ENCODE measurements at regions not wholly inside any gene's neighbourhood (a gene's known extent, or its start where the extent isn't known, plus 50 kb on each side); places are given as distances from the start of the nearest gene placed in this dataset.

DNA sequence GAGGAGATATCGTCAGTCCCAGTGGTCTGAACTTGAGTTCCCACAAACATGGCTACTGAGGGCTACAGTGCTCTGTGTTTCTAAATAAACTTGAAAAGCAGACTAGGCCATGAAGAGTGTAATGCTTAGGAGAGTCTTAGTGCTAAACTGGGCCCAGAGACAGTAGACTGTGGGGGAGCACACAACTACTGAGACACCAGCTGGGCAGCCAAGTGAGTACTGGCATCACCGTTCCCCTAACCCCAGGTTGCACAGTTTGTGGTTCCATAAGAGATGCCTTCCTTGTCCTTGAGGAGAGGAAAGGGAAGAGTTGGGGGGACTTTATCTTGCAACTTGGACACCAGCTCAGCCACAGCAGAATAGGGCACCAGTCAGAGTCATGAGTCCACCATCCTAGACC, 172.1 kb upstream of the DMRTA1 start:
- in situ Hi-C loops (cut with MboI; ENCODE audit: low sequenced_read_pairs) = no loop called here

DNA sequence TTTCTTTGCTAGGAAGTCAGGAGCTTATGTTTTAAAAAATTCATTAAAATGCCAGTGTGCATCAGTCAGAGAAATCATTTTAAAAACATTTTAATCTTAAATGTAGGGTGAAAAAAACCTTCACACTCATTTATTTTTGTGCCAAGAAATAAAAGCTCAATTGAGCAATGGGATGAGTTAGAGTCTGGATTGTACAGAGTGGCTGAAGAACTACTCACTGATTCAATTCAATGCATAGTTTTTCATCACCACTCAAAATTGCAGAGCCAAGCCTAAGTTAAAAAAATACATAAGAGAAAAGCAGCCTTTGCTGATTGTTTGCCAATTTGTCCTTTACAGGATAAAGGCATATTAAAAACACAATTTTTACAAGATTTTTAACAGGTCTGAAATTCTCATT, 168.2 kb upstream of the DMRTA1 start:
- in situ Hi-C loops (cut with MboI; ENCODE audit: low sequenced_read_pairs) = no loop called here

DNA sequence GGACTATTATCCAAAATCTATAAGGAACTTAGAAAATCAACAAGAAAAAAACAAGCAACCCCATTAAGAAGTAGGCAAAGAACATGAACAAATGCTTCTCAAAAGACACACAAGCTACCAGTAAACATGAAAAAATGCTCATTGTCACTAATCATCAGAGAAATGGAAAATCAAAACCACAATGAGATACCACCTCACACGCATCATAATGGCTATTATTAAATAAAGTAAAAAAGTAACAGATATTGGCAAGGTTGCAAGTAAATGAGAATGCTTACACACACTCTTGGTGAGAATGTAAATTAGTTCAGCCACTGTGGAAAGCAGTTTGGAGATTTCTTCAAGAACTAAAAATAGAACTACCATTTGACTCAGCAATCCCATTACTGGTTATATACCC, 167.0 kb upstream of the DMRTA1 start:
- in situ Hi-C loops (cut with MboI; ENCODE audit: low sequenced_read_pairs) = no loop called here

DNA sequence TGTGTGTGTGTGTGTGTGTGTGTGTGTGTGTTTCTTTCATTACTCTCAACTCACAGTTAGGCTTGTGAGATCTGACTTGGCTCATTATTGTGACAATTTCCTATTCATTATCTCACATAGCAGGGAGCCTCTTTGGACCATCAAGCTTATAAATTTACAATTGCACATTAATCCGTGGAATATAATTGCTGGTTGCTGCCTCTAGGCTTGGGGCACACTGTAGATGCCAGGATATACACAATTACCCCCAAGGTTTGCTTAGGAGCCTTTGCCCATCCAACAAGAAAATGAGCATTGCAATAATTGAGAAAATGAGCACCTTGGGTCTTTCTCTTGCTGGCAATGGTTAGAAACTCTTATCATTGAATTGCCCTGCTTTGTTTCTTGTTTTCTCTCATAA, 161.6 kb upstream of the DMRTA1 start:
- in situ Hi-C loops (cut with MboI; ENCODE audit: low sequenced_read_pairs) = no loop called here

DNA sequence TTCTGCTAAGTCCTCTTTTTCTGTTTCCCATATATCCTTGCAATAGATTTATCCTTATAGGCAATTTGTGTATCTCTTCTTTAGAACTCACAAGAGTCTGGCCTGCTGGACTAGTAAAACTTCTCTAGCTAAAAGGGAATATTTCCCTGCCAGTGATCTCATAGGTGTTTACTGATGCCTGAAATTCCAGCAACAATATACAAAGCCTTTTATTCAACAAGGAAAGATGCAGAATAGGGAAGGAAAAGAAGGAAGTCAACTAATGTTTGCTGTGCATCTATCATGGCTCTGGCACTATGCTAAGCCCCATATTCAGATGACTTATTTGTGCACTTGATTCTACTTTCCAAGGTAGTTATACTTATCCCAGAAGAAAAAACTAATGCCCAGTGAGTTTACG, 160.0 kb upstream of the DMRTA1 start:
- in situ Hi-C loops (cut with MboI; ENCODE audit: low sequenced_read_pairs) = no loop called here

DNA sequence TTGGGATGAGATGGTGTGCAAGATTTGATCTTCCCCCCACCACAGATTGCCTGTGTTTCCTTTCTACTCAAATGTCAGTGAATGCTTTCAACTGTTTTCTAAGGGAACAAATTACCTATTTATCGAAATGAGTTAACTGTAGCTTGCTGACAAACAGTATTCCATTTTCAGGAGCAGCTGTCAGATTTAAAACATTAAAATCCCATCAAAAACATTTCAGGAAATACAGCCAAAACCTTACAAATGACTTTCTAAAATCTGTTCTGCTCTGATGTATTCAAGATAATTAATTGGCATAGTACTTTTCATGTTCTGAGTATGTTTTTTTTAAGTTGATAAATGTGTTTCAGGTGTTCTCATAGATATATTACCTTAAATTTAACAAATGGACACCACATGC, 158.0 kb upstream of the DMRTA1 start:
- in situ Hi-C loops (cut with MboI; ENCODE audit: low sequenced_read_pairs) = no loop called here

DNA sequence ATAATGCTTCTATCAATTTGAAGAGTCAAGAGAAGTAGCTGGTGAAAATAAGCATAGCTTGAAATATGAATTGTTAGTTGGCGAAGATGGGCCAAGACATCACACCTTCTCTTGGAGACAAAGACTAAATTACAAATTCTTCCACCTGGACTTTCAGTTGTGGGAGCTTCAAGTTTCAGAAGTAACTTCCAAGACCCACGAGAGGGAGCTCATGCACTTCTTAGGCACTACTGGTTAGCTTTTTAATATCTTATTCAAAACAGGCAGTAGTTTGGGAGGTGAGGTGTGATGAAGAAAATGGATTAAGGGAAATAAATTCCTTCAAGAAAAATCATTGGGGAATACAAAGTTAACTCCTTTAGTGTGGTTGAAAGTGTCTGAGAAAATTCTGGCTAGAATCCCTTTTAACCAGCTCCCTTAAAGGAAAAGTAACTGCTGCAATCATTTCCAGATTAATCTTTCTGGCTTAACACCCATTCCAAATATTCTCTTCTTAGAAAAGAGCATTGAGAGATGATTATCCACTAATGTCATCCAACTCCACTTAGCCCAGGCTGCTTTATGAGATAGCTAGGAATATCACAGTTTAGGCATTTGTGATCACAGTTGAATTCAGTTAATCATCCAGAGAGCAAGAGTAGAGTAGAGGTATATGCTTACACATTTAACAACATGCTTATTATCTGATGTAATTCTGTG, 139.5 kb upstream of the DMRTA1 start:
- in situ Hi-C loops (cut with MboI; ENCODE audit: low sequenced_read_pairs) = no loop called here

DNA sequence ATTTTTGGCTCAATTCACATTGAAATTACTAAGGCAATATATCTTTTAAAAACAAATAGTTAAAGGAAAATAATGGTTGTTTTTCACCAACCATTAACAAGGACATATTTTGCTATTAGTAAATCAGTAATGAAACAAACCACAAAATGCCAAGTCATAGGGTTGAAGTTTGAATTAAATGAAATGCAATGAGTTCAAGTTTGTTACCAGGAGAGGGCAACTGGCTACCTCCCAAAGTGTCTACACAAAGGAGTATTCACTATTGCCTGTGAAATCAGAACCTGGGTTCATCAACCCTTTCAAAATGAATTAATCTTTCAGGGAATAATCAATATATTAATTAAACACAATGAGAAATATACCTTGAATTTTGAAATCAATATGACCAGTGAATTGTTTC, 138.4 kb upstream of the DMRTA1 start:
- in situ Hi-C loops (cut with MboI; ENCODE audit: low sequenced_read_pairs) = no loop called here

DNA sequence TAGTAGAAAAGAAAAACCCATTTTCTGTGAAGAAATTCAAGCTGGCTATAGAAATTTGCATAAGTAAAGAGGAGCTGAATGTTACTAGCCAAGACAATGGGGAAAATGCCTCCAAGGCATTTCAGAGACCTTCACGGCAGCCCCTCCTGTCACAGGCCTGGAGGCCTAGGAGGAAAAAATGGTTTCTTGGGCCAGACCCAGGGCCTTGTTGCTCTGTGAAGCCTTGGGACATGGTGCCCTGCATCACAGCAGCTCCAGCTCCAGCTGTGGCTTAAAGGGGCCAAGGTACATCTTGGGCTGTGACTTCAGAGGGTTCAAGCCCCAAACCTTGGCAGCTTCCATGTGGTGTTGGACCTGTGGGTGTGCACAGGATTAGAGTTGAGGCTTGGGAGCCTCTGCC, 130.0 kb upstream of the DMRTA1 start:
- in situ Hi-C loops (cut with MboI; ENCODE audit: low sequenced_read_pairs) = no loop called here

DNA sequence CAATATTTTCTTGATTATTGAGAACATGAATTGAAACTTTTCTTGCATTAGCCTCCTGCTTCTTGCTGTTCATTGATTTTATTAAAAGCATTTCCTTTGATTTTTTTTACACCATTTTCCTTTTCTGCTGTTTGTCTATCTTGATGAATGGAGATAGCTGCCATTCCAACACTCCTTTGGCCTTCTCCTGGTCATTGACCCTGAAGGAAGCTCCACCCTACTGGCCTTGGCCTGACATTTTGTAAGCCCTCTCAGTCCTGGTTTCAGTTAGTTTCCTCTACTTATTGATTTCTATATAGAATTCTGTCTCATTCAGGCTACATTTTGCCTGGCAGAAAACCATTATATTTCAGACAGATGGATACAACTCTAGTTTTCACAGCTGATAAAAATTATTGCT, 115.1 kb upstream of the DMRTA1 start:
- in situ Hi-C loops (cut with MboI; ENCODE audit: low sequenced_read_pairs) = no loop called here

DNA sequence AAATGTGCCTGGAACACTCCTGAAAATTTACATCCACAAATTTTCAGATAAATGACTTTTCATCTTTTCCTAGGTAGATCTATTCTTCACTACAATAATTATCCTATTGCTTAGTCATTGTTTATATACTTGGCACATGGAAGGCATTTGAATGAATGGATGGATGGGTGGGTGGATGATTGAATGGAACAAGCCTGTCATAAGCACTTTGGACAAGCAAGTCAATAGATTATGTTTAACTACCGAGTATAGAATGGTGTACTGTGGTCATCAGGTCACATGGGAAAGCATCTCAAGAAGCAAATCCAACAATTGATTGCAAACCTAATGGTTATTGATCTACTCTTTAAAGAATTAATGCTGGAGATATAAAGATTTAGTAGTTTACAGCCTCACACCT, 114.4 kb upstream of the DMRTA1 start:
- in situ Hi-C loops (cut with MboI; ENCODE audit: low sequenced_read_pairs) = no loop called here

DNA sequence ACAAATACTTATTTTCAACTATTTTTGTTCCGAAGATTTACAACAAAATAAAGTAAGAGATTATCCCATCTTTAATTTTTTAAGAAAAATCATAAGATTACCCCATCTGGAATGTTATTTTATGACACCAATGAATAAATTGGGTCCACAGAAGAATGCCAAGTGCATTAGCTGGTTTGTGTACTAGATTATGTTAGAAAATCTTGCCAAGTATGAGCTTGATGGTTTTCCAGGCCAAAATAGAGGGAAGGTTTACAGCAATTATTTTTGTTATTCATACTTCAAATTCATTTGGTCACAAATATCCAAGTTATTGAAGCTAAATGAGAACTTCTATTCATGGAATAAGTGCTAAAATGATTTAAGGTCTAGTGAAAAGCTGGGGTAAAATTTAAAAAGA, 109.4 kb upstream of the DMRTA1 start:
- in situ Hi-C loops (cut with MboI; ENCODE audit: low sequenced_read_pairs) = no loop called here

DNA sequence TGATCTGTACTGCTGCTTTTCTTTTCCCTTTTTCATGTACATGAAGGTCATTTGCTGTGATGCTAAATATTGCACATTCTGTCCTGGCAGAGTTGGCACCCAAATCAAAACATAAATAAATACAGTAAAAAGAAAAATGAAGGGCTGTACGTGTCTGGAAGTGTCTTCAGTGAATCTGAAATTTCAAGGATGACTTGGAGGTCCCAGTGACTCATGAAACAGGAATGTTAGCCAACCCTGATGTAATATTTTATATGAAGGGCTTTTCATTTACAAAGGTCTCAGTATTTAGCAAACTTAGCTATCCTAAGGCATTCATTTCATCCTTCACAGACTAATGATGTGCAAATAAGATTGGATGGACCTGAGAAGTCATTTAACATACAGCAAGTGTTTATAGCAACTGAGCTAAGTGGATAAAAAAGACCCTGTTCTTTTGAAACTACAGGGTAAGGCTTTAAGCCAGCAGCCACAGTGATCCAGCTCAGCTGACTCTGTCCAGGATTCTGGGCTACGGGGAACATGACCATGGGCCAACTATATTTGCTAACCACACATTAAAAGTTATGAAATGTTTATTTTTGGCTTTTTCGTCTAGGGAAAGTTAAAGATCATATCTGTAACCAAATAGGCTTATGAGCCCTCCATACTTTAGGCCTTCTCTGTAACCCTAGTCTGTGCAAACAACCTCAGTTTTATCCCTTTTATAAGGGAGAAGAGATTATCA, 104.0 kb upstream of the DMRTA1 start:
- in situ Hi-C loops (cut with MboI; ENCODE audit: low sequenced_read_pairs) = no loop called here

DNA sequence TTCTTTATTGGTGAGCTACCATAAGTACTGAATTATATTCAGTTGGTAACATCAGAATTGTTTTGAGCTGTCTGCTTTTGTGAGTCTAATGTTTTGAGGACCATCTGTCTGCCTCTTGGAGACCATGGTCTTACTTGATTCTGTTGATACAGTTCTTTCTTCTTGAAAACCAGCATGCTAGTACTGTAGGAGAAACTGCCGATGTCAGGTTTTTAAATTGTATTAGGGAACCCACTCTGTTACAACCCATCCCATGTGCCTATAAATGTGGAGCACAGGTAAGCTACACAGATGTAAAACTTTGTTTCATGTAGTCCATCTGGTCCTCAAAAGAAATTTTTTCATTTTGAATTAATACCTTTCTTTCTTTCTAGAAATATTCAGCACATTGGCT, 103.4 kb upstream of the DMRTA1 start:
- in situ Hi-C loops (cut with MboI; ENCODE audit: low sequenced_read_pairs) = no loop called here

DNA sequence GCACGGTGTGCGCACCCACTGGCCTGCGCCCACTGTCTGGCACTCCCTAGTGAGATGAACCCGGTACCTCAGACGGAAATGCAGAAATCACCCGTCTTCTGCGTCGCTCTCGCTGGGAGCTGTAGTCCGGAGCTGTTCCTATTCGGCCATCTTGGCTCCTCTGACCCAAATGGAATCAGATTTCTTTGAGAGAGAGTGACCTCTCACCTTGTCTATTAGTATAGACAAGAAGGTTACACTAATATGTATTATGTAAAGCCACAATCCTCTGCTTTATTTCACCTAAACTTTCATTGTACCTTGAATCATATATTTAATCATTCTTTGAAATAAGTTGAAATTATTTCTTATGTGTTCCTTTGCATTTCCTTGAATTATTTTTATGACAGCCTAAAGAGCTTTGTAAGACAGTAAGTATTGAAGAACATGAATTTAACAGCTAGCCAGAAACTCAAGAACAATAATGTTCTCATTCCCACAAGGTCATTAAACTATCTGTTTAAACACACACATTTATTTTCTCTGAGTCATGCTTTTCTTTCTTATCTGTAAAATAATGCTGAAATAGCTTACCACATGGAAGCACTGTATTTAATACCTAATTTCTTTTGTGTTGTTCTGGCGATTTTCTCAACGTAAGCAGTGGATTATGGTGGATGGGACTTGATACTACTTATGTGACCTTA, 91.8 kb upstream of the DMRTA1 start:
- in situ Hi-C loops (cut with MboI; ENCODE audit: low sequenced_read_pairs) = no loop called here

DNA sequence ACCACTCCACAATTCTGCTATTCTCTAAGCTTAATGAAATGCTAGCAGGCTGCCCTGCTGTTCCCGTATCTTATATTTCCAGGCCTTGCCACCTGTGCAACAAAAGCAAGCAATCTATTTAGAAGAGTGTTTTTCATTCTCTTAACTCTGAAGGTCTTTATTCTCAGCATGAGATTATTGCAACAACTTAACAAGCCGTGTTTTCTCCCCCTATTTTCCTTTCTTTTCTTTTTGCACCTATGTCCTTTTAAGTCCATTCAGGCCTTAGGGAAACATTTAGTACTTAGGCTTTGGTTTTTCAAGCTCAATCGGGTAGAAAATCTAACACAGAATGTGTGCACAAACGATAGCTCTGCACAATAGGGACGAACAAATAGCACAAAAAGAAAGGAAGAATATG, 89.6 kb upstream of the DMRTA1 start:
- in situ Hi-C loops (cut with MboI; ENCODE audit: low sequenced_read_pairs) = no loop called here

DNA sequence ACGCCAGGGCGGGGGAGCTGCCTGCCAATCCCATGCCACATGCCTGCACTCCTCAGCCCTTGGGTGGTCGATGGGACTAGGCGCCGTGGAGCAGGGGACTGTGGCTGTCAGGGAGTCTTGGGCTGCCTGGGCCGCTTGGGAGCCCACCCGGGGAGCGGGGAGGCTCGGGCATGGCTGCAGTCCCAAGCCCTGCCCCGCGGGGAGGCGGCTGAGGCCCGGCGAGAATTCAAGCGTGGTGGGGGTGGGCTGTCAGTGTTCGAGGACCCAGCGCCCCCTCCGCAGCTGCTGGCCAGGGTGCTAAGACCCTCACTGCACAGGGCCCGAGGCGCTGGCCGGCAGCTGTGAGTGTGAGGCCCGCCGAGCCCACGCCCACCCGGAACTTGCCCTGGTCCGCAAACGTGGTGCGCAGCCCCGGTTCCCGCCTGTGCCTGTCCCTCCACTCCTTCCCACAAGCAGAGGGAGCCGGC, 83.2 kb upstream of the DMRTA1 start:
- in situ Hi-C loops (cut with MboI; ENCODE audit: low sequenced_read_pairs) = no loop called here

DNA sequence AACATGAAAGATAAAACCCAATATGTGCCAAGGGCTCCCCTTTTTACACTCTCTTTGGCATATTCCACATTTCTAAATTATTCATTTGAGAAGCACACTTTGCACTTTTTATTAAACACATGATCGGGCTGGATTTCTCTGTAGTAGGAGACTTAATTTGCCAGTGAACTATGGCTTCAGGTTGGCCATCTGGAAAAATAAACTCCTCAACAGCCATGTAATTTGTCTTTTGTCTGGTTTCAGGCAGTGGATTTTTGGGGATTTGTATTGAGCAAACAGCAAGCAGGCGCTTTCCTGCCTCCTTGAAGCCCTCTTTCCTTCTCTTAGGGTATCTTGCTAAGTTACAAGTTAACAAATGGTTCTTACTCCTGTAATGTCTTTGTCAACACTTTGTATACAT, 73.0 kb upstream of the DMRTA1 start:
- in situ Hi-C loops (cut with MboI; ENCODE audit: low sequenced_read_pairs) = no loop called here

DNA sequence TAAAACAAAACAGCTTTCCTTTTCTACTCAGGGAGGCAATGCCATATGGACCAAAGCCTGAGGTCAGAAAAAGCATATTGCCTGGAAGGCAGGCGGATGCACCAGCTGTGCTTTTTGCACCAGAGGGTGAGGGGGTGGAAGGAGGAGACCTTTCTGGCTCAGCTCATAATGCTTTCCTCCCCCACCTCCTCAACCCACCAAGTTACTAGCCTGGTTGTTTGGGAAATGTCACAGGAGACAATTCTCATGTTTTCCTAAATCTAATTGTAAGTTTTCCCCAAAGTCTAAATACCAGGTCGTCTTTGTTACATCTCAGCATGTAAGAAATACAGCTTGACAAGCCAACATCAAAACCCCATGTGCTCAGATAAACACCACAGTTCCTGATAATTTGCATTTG, 72.6 kb upstream of the DMRTA1 start:
- in situ Hi-C loops (cut with MboI; ENCODE audit: low sequenced_read_pairs) = no loop called here

DNA sequence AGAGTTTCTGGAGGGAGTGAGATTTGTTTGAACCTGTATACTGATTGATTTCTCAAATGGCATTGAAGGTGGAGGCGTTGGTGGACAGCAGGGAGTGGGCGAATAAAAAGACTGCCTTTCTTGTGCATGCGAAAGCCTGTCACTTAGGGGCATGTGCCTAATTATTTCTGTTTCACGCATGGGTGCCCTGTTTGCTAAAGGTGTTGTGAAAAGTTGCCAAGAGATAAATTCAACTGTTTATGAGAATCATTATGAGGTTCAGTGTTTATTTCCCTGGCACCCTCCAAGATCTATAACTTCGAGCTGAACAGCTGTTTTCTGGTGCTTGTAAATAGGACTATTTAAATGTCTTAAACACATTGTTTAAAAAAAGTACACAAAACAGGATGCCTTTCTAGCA, 67.4 kb upstream of the DMRTA1 start:
- in situ Hi-C loops (cut with MboI; ENCODE audit: low sequenced_read_pairs) = no loop called here

DNA sequence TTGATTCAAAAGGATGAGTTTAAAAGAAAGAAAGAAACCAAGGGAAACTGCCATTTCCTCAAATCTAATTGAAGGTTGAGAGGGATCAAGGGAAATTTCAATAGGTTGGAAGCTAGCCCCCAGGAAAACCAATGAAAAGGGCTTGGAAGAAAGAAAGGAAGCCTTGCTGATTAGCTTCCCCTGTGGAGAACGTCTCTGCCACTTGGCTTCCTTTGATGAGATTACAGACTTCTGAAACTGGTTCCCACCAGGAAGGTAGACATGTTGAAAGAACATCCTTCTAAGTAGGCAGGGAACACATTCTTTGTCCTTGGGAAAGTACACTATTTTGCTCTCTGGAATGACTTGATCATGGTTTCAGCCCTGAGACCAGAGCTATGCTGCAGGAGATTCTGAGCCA, 65.5 kb upstream of the DMRTA1 start:
- in situ Hi-C loops (cut with MboI; ENCODE audit: low sequenced_read_pairs) = no loop called here

DNA sequence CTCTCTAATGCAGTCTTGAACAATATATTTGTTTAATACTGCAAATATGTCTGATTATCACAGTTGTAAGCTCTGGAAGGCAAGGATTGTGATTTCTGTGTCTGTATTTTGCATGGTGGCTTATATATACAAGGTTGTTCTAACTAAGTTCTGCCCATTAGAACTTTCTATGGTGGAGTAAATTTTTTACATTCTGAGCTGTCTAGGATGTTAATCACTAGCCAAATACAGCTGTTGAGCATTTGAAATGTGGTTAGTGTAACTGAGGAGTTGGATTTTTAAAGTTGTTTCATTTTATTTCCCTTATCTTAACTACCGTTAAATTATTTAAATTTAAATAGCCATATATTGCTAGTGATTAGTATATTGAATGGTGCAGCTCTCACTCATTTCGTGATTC, 64.3 kb upstream of the DMRTA1 start:
- in situ Hi-C loops (cut with MboI; ENCODE audit: low sequenced_read_pairs) = no loop called here
